Upper lobe of left lung (tissue), 6 donors: ENCODE measurements at regions not wholly inside any gene's neighbourhood (a gene's known extent, or its start where the extent isn't known, plus 50 kb on each side); places are given as distances from the start of the nearest gene placed in this dataset.

Source experiments
- ATAC-seq, 2 donors: fragments of 200-7000 bp; cut with Tn5 transposase; one replicate each; pipeline ENCODE4 v1.9.1; 2022; ENCODE audit warnings: mild to moderate bottlenecking in 2 of 2, moderate library complexity in 2 of 2; ENCODE audit not compliant: low FRiP score in 2 of 2
- DNase-seq, 2 donors: peaks; one replicate each; pipeline ENCODE4 v3.0.0-alpha.2; 2019 to 2020
- H3K27ac ChIP-seq, 4 donors: fragments of 200-600 bp; sonication (generic); one replicate each; pipeline ENCODE4 v1.5.1; 2016 to 2019
- H3K27me3 ChIP-seq, 4 donors: fragments of 200-600 bp; sonication (generic); one replicate each; pipeline ENCODE4 v1.5.1; 2017 to 2019
- H3K36me3 ChIP-seq, 4 donors: fragments of 200-600 bp; sonication (generic); one replicate each; pipeline ENCODE4 v1.5.1; 2016 to 2019
- H3K4me1 ChIP-seq, 4 donors: fragments of 200-600 bp; sonication (generic); one replicate each; pipeline ENCODE4 v1.5.1; 2018 to 2019
- H3K4me3 ChIP-seq, 4 donors: fragments of 200-600 bp; sonication (generic); one replicate each; pipeline ENCODE4 v1.5.1; 2017 to 2019; ENCODE audit warnings: mild to moderate bottlenecking in 2 of 4, moderate library complexity in 1 of 4
- H3K9me3 ChIP-seq, 4 donors: fragments of 200-600 bp; sonication (generic); one replicate each; pipeline ENCODE4 v1.5.1; 2018 to 2019
- EP300 ChIP-seq, 4 donors: sonication (generic); formaldehyde crosslinking; IDR thresholded peaks; one replicate each; pipeline ENCODE4 v1.5.1; 2017; ENCODE audit warnings: antibody characterized with exemption in 4 of 4, control low read depth in 2 of 4
- POLR2A ChIP-seq, 4 donors: fragments of 450-650 bp; IDR thresholded peaks; one replicate each; pipeline ENCODE4 v1.5.1; 2016 to 2017; ENCODE audit warnings: antibody characterized with exemption in 4 of 4, mild to moderate bottlenecking in 2 of 4
- POLR2AphosphoS5 ChIP-seq, 2 donors: sonication (generic); formaldehyde crosslinking; IDR thresholded peaks; one replicate each; pipeline ENCODE4 v1.5.1; 2017; ENCODE audit warnings: antibody characterized with exemption in 2 of 2
- WGBS, 2 donors: methylation state at CpG; one replicate each; pipeline ENCODE4 v1.1.5; 2017 to 2018; 5-methylcytosine and 5-hydroxymethylcytosine counted together
- TF ChIP-seq, protein P1 (sequence below), 6 experiments: fragments of 450-650 bp in 4 of 6; fragments of 200-600 bp in 2 of 6; sonication (generic) in 2 of 6; IDR thresholded peaks; one replicate each; pipeline ENCODE4 v1.5.1; 2016 to 2019; ENCODE audit warnings: antibody characterized with exemption in 6 of 6
- donor health status: DM: no; HTN: no; CAD: no; lungs with moderate emphysema.
- donor health status: DM: no; HTN: yes; CAD: no; lungs with severe emphysema.

DNA sequence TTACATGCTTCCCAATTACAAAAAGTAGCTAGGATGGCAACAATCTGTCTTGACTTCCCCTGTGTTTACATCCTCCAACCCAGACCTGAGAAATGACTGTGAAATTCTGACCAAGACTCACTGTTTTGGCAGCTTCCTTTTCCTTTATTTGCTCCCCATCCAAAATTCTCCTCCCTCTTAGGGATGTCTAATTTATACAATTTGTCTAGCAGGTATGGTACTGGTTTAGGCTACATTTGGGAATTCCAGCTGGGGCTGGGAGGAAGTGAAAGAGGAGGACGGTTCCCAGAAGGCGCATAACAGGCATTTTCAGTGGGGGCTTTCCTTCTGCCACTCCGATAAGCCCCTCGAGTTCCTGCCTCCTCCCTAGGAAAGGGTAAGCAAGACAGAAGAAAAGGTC lies 231.5 kb upstream of the BTBD3 start:
- peaks cover 0 to 4% (median 0%) of the 10 kb centered on the region in 4 donors for H3K27me3 ChIP-seq
- DNase-seq, result no peak
- H3K4me3 ChIP-seq, result no peak overlapping the region
- no peaks in the 10 kb centered on the region for H3K36me3 ChIP-seq
- H3K9me3 ChIP-seq, result no peaks in the 10 kb centered on the region
- H3K27ac ChIP-seq, result no peak overlapping the region
- 52 to 64% methylated on average over 4 of the region's 4 CpGs for WGBS, 2 donors
- no peak for ATAC-seq
- H3K4me1 ChIP-seq, result peaks cover 7 to 11% (median 8%) of the 10 kb centered on the region in 4 donors
- TF ChIP-seq POLR2A (IDR thresholded peaks at IDR 0.05) (no peak), POLR2AphosphoS5 (IDR thresholded peaks at IDR 0.05) (no peak), EP300 (IDR thresholded peaks at IDR 0.05) (no peak)
- TF ChIP-seq, protein P1, sequence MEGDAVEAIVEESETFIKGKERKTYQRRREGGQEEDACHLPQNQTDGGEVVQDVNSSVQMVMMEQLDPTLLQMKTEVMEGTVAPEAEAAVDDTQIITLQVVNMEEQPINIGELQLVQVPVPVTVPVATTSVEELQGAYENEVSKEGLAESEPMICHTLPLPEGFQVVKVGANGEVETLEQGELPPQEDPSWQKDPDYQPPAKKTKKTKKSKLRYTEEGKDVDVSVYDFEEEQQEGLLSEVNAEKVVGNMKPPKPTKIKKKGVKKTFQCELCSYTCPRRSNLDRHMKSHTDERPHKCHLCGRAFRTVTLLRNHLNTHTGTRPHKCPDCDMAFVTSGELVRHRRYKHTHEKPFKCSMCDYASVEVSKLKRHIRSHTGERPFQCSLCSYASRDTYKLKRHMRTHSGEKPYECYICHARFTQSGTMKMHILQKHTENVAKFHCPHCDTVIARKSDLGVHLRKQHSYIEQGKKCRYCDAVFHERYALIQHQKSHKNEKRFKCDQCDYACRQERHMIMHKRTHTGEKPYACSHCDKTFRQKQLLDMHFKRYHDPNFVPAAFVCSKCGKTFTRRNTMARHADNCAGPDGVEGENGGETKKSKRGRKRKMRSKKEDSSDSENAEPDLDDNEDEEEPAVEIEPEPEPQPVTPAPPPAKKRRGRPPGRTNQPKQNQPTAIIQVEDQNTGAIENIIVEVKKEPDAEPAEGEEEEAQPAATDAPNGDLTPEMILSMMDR (IDR thresholded peaks at IDR 0.05), result no peak

DNA sequence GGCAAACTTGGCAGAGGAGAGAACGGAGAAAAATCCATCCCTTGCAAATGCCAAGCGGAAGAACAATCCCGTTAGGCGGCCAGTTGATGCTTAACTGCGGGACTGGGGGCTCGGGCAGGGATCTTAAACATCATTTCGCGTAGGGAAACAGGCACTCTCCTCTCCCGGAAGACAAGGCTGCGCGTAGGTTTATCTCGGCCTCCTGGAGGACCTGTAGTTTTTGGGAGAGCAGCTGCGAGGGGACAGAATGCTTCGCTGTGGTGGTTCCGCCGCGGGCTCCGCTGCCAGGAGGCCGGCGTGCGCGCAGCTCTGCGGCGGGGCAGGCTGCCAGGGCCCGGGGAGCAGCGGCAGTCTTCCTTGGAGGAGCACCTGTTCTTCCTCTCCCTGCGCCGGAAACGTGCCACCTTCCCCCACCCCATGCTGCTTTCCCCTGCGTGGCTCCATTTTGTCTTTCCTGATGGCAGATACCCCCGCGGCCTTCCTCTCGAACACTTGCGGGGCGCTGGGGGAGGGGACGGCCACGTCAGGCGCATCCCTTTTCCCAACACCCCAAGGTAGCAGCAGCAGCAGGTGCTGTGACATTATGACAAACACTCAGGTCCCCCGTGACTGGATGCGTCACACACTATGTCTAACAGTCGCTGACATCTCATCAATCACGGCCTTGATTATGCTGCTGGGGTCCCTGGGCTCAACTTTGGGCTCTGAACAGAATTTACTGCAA lies 230.7 kb upstream of the BTBD3 start:
- peaks cover 7 to 11% (median 8%) of the 10 kb centered on the region in 4 donors for H3K4me1 ChIP-seq
- 15 to 18% methylated on average over 20 to 40 of the region's 42 CpGs for WGBS, 2 donors
- no peaks in the 10 kb centered on the region for H3K36me3 ChIP-seq
- no peaks in the 10 kb centered on the region for H3K9me3 ChIP-seq
- peak in 1 of 2 donors; percentile 85 for DNase-seq
- H3K27ac ChIP-seq, result no peak overlapping the region
- TF ChIP-seq, protein P1 (IDR thresholded peaks at IDR 0.05), result no peak
- TF ChIP-seq POLR2A (IDR thresholded peaks at IDR 0.05) (no peak), POLR2AphosphoS5 (IDR thresholded peaks at IDR 0.05) (no peak), EP300 (IDR thresholded peaks at IDR 0.05) (no peak)
- peak in 1 of 2 donors; percentile 66 for ATAC-seq
- H3K4me3 ChIP-seq, result peak overlapping the region; percentile 13 to 41 (median 28)
- peaks cover 0 to 4% (median 0%) of the 10 kb centered on the region in 4 donors for H3K27me3 ChIP-seq

DNA sequence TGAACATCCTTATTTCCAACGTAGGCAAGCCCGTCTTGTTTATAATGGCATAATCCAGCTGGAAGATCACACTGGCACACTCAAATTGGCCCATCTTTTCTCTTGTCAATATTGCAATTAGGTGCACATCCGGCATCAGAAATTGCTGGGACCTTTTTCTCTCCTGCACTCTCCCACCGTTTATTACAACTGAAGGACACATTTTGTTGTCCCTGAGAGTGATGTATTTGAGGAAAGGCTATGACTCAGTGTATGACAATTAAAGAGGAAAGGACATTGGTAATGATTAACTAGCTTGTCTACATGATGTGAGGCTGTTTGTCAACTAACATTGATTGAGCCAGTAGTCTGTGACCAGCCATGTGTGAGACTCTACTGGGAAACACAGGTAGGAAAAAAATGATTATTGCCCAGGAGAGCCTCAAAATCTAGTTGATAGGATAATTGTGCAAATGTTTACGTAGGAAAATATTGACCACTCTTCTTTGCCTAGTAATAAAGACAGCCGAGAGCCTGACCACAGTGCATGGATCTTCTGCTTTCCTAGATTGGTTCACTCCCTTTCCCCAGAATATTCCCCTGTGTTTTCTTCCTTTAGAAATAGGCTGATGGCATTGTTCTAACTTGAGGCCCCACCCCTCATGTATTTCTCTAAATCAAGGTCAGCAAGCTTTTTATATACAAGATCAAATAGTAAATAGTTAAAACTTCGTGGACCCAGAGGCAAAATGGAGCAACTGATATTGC lies 230.0 kb upstream of the BTBD3 start:
- Histone ChIP-seq H3K9me3 (no peaks in the 10 kb centered on the region), H3K27me3 (peaks cover 0 to 4% (median 0%) of the 10 kb centered on the region in 4 donors), H3K4me1 (peaks cover 7 to 11% (median 8%) of the 10 kb centered on the region in 4 donors), H3K27ac (no peak overlapping the region), H3K36me3 (no peaks in the 10 kb centered on the region), H3K4me3 (no peak overlapping the region)
- WGBS, 2 donors, result 62 to 70% methylated on average over 7 of the region's 7 CpGs
- DNase-seq, result no peak
- no peak for TF ChIP-seq EP300 (IDR thresholded peaks at IDR 0.05)
- no peak for TF ChIP-seq POLR2A (IDR thresholded peaks at IDR 0.05)
- no peak for TF ChIP-seq POLR2AphosphoS5 (IDR thresholded peaks at IDR 0.05)
- TF ChIP-seq, protein P1 (IDR thresholded peaks at IDR 0.05), result no peak
- ATAC-seq, result no peak

DNA sequence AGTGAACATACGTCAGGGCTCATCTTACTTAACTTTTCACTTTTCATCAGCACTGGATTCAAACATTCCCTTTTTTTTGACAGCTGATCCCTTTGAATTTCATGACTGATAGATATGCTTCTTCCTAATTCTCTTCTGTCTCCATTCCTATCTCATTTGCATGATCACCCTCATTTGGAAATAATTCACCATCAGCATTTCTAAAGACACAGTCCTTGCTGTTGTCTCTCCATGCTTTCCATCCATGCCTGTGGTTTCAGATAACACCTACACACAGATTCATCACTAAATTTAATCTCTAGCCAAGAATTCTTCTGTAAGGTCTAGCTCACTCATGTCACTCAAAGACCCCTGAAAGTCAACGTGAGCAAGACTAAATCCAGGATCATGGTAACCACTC lies 228.4 kb upstream of the BTBD3 start:
- ATAC-seq (no peak), DNase-seq (no peak)
- H3K9me3 ChIP-seq, result no peaks in the 10 kb centered on the region
- no peak overlapping the region for H3K4me3 ChIP-seq
- no peaks in the 10 kb centered on the region for H3K36me3 ChIP-seq
- TF ChIP-seq POLR2A (IDR thresholded peaks at IDR 0.05) (no peak), EP300 (IDR thresholded peaks at IDR 0.05) (no peak)
- TF ChIP-seq, protein P1 (IDR thresholded peaks at IDR 0.05), result no peak
- 91 to 92% methylated on average over 2 of the region's 2 CpGs for WGBS, 2 donors
- H3K27ac ChIP-seq, result no peak overlapping the region
- peaks cover 0 to 4% (median 0%) of the 10 kb centered on the region in 4 donors for H3K27me3 ChIP-seq
- peaks cover 7 to 11% (median 8%) of the 10 kb centered on the region in 4 donors for H3K4me1 ChIP-seq
